GM12864 (cell line): ENCODE measurements at regions not wholly inside any gene's neighbourhood (a gene's known extent, or its start where the extent isn't known, plus 50 kb on each side); places are given as distances from the start of the nearest gene placed in this dataset.

Experiments used
- DNase-seq: peaks from one replicate; pipeline ENCODE4 v3.0.0-alpha.2; 2011; ENCODE audit warnings: low read depth
- H3K4me3 ChIP-seq: 2 replicates; pipeline ENCODE4 v1.5.1; 2011; ENCODE audit warnings: mild to moderate bottlenecking, low read depth, low read length, control low read depth
- CTCF ChIP-seq: IDR thresholded peaks from 2 replicates; pipeline ENCODE4 v1.5.1; 2011; ENCODE audit warnings: low read depth, mild to moderate bottlenecking, moderate library complexity, low read length, control low read depth, inconsistent platforms; ENCODE audit errors: missing control alignments

- H3K4me3 ChIP-seq = no peak overlapping the region
- no peak for TF ChIP-seq CTCF
- no peak for DNase-seq
Measured at GRCh38 chr2:78602862-78603261, 422.6 kb upstream of the REG3G start.

GRCh38 chr2:78606895-78607294 lies 418.6 kb upstream of the REG3G start:
- TF ChIP-seq CTCF = no peak
- H3K4me3 ChIP-seq = no peak overlapping the region
- no peak for DNase-seq

GRCh38 chr2:78614726-78615125 lies 410.8 kb upstream of the REG3G start:
- TF ChIP-seq CTCF = no peak
- H3K4me3 ChIP-seq = no peak overlapping the region
- no peak for DNase-seq

- DNase-seq = no peak
- no peak overlapping the region for H3K4me3 ChIP-seq
- TF ChIP-seq CTCF = no peak
Measured at GRCh38 chr2:78615956-78616355, 409.5 kb upstream of the REG3G start.

- no peak for DNase-seq
- H3K4me3 ChIP-seq = no peak overlapping the region
- TF ChIP-seq CTCF = no peak
Measured at GRCh38 chr2:78634425-78634824, 391.1 kb upstream of the REG3G start.

- no peak overlapping the region for H3K4me3 ChIP-seq
- no peak for TF ChIP-seq CTCF
- no peak for DNase-seq
Measured at GRCh38 chr2:78644854-78645253, 380.6 kb upstream of the REG3G start.

- DNase-seq = no peak
- no peak overlapping the region for H3K4me3 ChIP-seq
- no peak for TF ChIP-seq CTCF
Measured at GRCh38 chr2:78646533-78647364, 378.8 kb upstream of the REG3G start.
